H1 (cell line): ENCODE measurements at regions not wholly inside any gene's neighbourhood (a gene's known extent, or its start where the extent isn't known, plus 50 kb on each side); places are given as distances from the start of the nearest gene placed in this dataset.

Source experiments
- CTCF ChIA-PET: fragments of 300-600 bp; sonication (Branson Sonifier 250); formaldehyde crosslinking; loops from one replicate; lab custom pipeline; 2021; ENCODE audit not compliant: partially characterized antibody; lab: Charles Lee
- POLR2A ChIA-PET: fragments of 300-600 bp; sonication (Branson Sonifier 250); formaldehyde crosslinking; loops from one replicate; lab custom pipeline; 2021; ENCODE audit warnings: inconsistent platforms; ENCODE audit not compliant: partially characterized antibody; lab: Charles Lee
- DNase-seq, 2 experiments: peaks; one replicate each; pipeline versions ENCODE4 v3.0.0 to v3.0.0-alpha.2; 2010 to 2022; ENCODE audit warnings: low spot score in 2 of 2, low read depth in 1 of 2, mixed read lengths in 1 of 2
- FAIRE-seq: peaks from 2 replicates; lab custom pipeline; 2011; peaks lifted over from hg19 to GRCh38; lab: Jason Lieb, UNC
- H2AFZ ChIP-seq: 2 replicates; pipeline ENCODE4 v1.8.1; 2012; ENCODE audit warnings: low read length, inconsistent platforms
- H2AK5ac ChIP-seq: 2 replicates; pipeline ENCODE4 v1.6.1; 2013; ENCODE audit warnings: low read depth, low read length
- H2BK120ac ChIP-seq: replicated peaks from 2 replicates; pipeline ENCODE3; 2013; ENCODE audit warnings: low read depth, low read length, inconsistent platforms
- H2BK12ac ChIP-seq: 2 replicates; pipeline ENCODE4 v1.6.1; 2013; ENCODE audit warnings: low read depth, low read length
- H2BK15ac ChIP-seq: 2 replicates; pipeline ENCODE4 v1.6.1; 2013; ENCODE audit warnings: low read length
- H2BK20ac ChIP-seq: 2 replicates; pipeline ENCODE4 v1.6.1; 2013; ENCODE audit warnings: low read length
- H2BK5ac ChIP-seq: 2 replicates; pipeline ENCODE4 v1.6.1; 2013; ENCODE audit warnings: low read depth, low read length
- H3K14ac ChIP-seq: 2 replicates; pipeline ENCODE4 v1.6.1; 2013; ENCODE audit warnings: inconsistent platforms; ENCODE audit not compliant: insufficient read length
- H3K18ac ChIP-seq: 2 replicates; pipeline ENCODE4 v1.6.1; 2013; ENCODE audit warnings: low read length; ENCODE audit errors: extremely low read depth
- H3K23ac ChIP-seq: 2 replicates; pipeline ENCODE4 v1.6.1; 2013; ENCODE audit warnings: inconsistent platforms; ENCODE audit not compliant: insufficient read length
- H3K23me2 ChIP-seq: 2 replicates; pipeline ENCODE4 v1.6.1; 2013; ENCODE audit warnings: low read depth, low read length
- H3K27ac ChIP-seq: 2 replicates; pipeline ENCODE4 v1.6.1; 2011; ENCODE audit warnings: low read depth, low read length, inconsistent platforms
- H3K27me3 ChIP-seq, 4 experiments: replicated peaks in 1 of 4; 1 replicate in 1 of 4; 2 replicates in 3 of 4; pipeline versions ENCODE4 v1.6.1 to v1.8.1; 2011 to 2013; ENCODE audit warnings: low read length in 3 of 4, mild to moderate bottlenecking in 3 of 4, inconsistent platforms in 2 of 4, mixed read lengths in 2 of 4, moderate library complexity in 1 of 4; ENCODE audit not compliant: control insufficient read depth in 3 of 4, insufficient read depth in 3 of 4; ENCODE audit errors: extremely low read depth in 1 of 4
- H3K36me3 ChIP-seq, 4 experiments: 2 replicates each; pipeline versions ENCODE4 v1.6.1 to v1.8.1; 2011 to 2013; ENCODE audit warnings: mild to moderate bottlenecking in 4 of 4, low read length in 3 of 4, moderate library complexity in 2 of 4, control low read depth in 1 of 4, inconsistent platforms in 1 of 4; ENCODE audit not compliant: insufficient read depth in 4 of 4, control insufficient read depth in 2 of 4
- H3K4ac ChIP-seq: replicated peaks from 2 replicates; pipeline ENCODE3; 2013; ENCODE audit warnings: low read length, low read depth, mixed read lengths, inconsistent platforms; ENCODE audit not compliant: insufficient read length
- H3K4me1 ChIP-seq, 4 experiments: replicated peaks in 1 of 4; 1 replicate in 1 of 4; 2 replicates in 3 of 4; pipeline versions ENCODE4 v1.6.1 to v1.8.1; 2011 to 2013; ENCODE audit warnings: low read length in 3 of 4, inconsistent platforms in 2 of 4, mixed read lengths in 1 of 4; ENCODE audit not compliant: insufficient read depth in 4 of 4, control insufficient read depth in 3 of 4
- H3K4me2 ChIP-seq, 2 experiments: 2 replicates each; pipeline versions ENCODE4 v1.6.1 to v1.8.1; 2011 to 2013; ENCODE audit warnings: low read depth in 2 of 2, low read length in 2 of 2, control low read depth in 1 of 2, inconsistent platforms in 1 of 2, mild to moderate bottlenecking in 1 of 2; ENCODE audit not compliant: insufficient read depth in 1 of 2
- H3K4me3 ChIP-seq, 4 experiments: fragments of 200-600, 300-600 bp in 1 of 4; sonication (generic), shearing (Covaris generic), sonication (Bioruptor Twin) in 1 of 4; 2 replicates each; pipeline versions ENCODE4 v1.5.1 to v1.8.1; 2011 to 2016; ENCODE audit warnings: low read length in 4 of 4, low read depth in 3 of 4, control low read depth in 2 of 4, inconsistent platforms in 2 of 4, mild to moderate bottlenecking in 2 of 4, mixed read lengths in 1 of 4, moderate library complexity in 1 of 4; ENCODE audit not compliant: insufficient read depth in 2 of 4; ENCODE audit errors: extremely low read depth in 1 of 4
- H3K56ac ChIP-seq: replicated peaks from 2 replicates; pipeline ENCODE3; 2013; ENCODE audit warnings: low read depth, mild to moderate bottlenecking, mixed read lengths, low read length, inconsistent platforms; ENCODE audit not compliant: insufficient read length
- H3K79me1 ChIP-seq: 2 replicates; pipeline ENCODE4 v1.6.1; 2013; ENCODE audit warnings: low read depth, low read length, control low read depth
- H3K79me2 ChIP-seq, 2 experiments: 2 replicates each; pipeline versions ENCODE4 v1.6.1 to v1.8.1; 2012 to 2013; ENCODE audit warnings: low read length in 2 of 2, mild to moderate bottlenecking in 2 of 2, inconsistent platforms in 1 of 2; ENCODE audit not compliant: insufficient read depth in 2 of 2, control insufficient read depth in 1 of 2
- H3K9ac ChIP-seq, 4 experiments: replicated peaks in 1 of 4; 1 replicate in 1 of 4; 2 replicates in 3 of 4; pipeline versions ENCODE4 v1.6.1 to v1.8.1; 2011 to 2013; ENCODE audit warnings: low read depth in 3 of 4, low read length in 3 of 4, control low read depth in 2 of 4, mild to moderate bottlenecking in 2 of 4, moderate library complexity in 2 of 4, inconsistent platforms in 1 of 4; ENCODE audit errors: extremely low read depth in 1 of 4
- H3K9me3 ChIP-seq, 2 experiments: 2 replicates each; pipeline versions ENCODE4 v1.6.1 to v1.8.1; 2012 to 2013; ENCODE audit warnings: mild to moderate bottlenecking in 2 of 2, moderate library complexity in 2 of 2, control low read depth in 1 of 2, inconsistent platforms in 1 of 2, low read depth in 1 of 2, low read length in 1 of 2, mixed read lengths in 1 of 2; ENCODE audit not compliant: insufficient read depth in 2 of 2
- H4K20me1 ChIP-seq, 2 experiments: replicated peaks in 1 of 2; 2 replicates each; pipeline versions ENCODE3 to v1.8.1; 2011 to 2013; ENCODE audit warnings: inconsistent platforms in 2 of 2, low read length in 2 of 2, mild to moderate bottlenecking in 1 of 2; ENCODE audit not compliant: insufficient read depth in 2 of 2, control insufficient read depth in 1 of 2
- H4K5ac ChIP-seq: 2 replicates; pipeline ENCODE4 v1.6.1; 2013; ENCODE audit warnings: low read length, low read depth, mixed read lengths, inconsistent platforms; ENCODE audit not compliant: insufficient read length
- H4K8ac ChIP-seq: 2 replicates; pipeline ENCODE4 v1.8.0; 2013; ENCODE audit warnings: mild to moderate bottlenecking, moderate library complexity, low read length, inconsistent platforms; ENCODE audit not compliant: insufficient read depth; ENCODE audit errors: extremely low read depth
- H4K91ac ChIP-seq: replicated peaks from 2 replicates; pipeline ENCODE3; 2013; ENCODE audit warnings: low read length, mixed read lengths, inconsistent platforms; ENCODE audit not compliant: insufficient read length
- CREB1 ChIP-seq: IDR thresholded peaks from 2 replicates; pipeline ENCODE4 v1.6.1; 2012; ENCODE audit warnings: inconsistent platforms
- RAD21 ChIP-seq, 2 experiments: IDR thresholded peaks in 1 of 2; conservative IDR thresholded peaks in 1 of 2; 2 replicates each; pipeline ENCODE4 v1.6.1; 2011; ENCODE audit warnings: low read depth in 2 of 2, low read length in 2 of 2, improper control_type of control experiment in 1 of 2, inconsistent platforms in 1 of 2, mild to moderate bottlenecking in 1 of 2, moderate library complexity in 1 of 2
- RNF2 ChIP-seq: fragments of 200-900, 300-1000 bp; sonication (generic); IDR thresholded peaks from 2 replicates; pipeline ENCODE4 v1.7.1; 2016; ENCODE audit warnings: borderline replicate concordance, low read depth, mild to moderate bottlenecking, antibody characterized with exemption, low read length; ENCODE audit not compliant: poor library complexity, severe bottlenecking; ENCODE audit errors: missing control alignments
- WGBS, 2 experiments: shearing (Covaris generic) in 1 of 2; methylation state at CpG; one replicate each; pipeline versions ENCODE4 v1.1.6 to v1.1.7; 2013 to 2015; ENCODE audit warnings: low lambda C conversion rate in 2 of 2, mixed read lengths in 2 of 2, inconsistent platforms in 1 of 2, low coverage in 1 of 2, missing lambda C conversion rate in 1 of 2; ENCODE audit not compliant: insufficient replicate concordance in 2 of 2, insufficient coverage in 1 of 2, insufficient read length in 1 of 2; ENCODE audit errors: extremely low coverage in 1 of 2, missing lambda C conversion rate in 1 of 2; 5-methylcytosine and 5-hydroxymethylcytosine counted together

GRCh38 chr2:85945172-85945571 is 56.4 kb upstream of the ST3GAL5 start:
- no peak overlapping the region for H3K18ac ChIP-seq
- H4K5ac ChIP-seq = no peak overlapping the region
- no peak overlapping the region for H2BK15ac ChIP-seq
- H3K23me2 ChIP-seq = no peaks in the 10 kb centered on the region
- H3K9ac ChIP-seq = no peak overlapping the region
- H2AFZ ChIP-seq = no peak overlapping the region
- POLR2A ChIA-PET = no interaction called here
- H4K20me1 ChIP-seq = no peaks in the 10 kb centered on the region
- H2BK20ac ChIP-seq = no peak overlapping the region
- no peak overlapping the region for H3K56ac ChIP-seq
- H3K4ac ChIP-seq = no peak overlapping the region
- H3K79me1 ChIP-seq = no peaks in the 10 kb centered on the region
- H3K27ac ChIP-seq = no peak overlapping the region
- DNase-seq = no peak
- H2BK5ac ChIP-seq = no peak overlapping the region
- no peak for TF ChIP-seq RNF2
- no peak for TF ChIP-seq RAD21 (IDR thresholded peaks at IDR 0.05 in 1 of 2, conservative IDR thresholded peaks at IDR 0.05 in 1 of 2; ENCODE audit: low read depth in 2 of 2, low read length in 2 of 2)
- no peak for TF ChIP-seq CREB1
- TF ChIP-seq, all 59 proteins: peak for 0
- Histone ChIP-seq H4K91ac (no peak overlapping the region), H2BK12ac (no peak overlapping the region), H3K4me1 (no peaks in the 10 kb centered on the region), H3K23ac (no peak overlapping the region), H2AK5ac (no peak overlapping the region), H4K8ac (no peak overlapping the region), H3K9me3 (peaks cover 20 to 22% of the 10 kb centered on the region in 2 experiments), H3K14ac (no peak overlapping the region), H3K36me3 (no peaks in the 10 kb centered on the region), H3K79me2 (no peaks in the 10 kb centered on the region), H3K27me3 (no peaks in the 10 kb centered on the region), H3K4me2 (no peak overlapping the region), H3K4me3 (no peak overlapping the region), H2BK120ac (no peak overlapping the region)
- CTCF ChIA-PET = interaction anchor here (0.6 to 1.2 kb wide), 2 partner anchors 36 to 276 kb away, joined by 3 read pairs; no protein-coding TSS in a partner anchor
- 86% methylated on average over 3 of the region's 3 CpGs; no CpG with 5 or more reads in 1 of the 2 experiments for WGBS, 2 experiments
- FAIRE-seq = no peak
